HG02852 (cell line): ENCODE measurements at regions not wholly inside any gene's neighbourhood (a gene's known extent, or its start where the extent isn't known, plus 50 kb on each side); places are given as distances from the start of the nearest gene placed in this dataset.

ENCODE experiments used
- ATAC-seq: cut with Tn5 transposase; IDR thresholded peaks from one replicate; pipeline ENCODE4 v1.9.1; 2021; ENCODE audit warnings: mild to moderate bottlenecking, moderate library complexity; ENCODE audit not compliant: unreplicated experiment

GRCh38 chr1:244952940-244953339 is 88.6 kb upstream of the HNRNPU start:
- ATAC-seq, result peak; percentile 82

GRCh38 chr1:244952280-244952933 is 88.1 kb upstream of the HNRNPU start:
- ATAC-seq, result peak; percentile 20

GRCh38 chr1:244948416-244948815 is 84.1 kb upstream of the HNRNPU start:
- ATAC-seq, result no peak

- peak; percentile 87 for ATAC-seq
These were observed 80.8 kb upstream of the HNRNPU start for GRCh38 chr1:244945109-244945671.

GRCh38 chr1:244941121-244941520 is 76.8 kb upstream of the HNRNPU start:
- ATAC-seq, result peak; percentile 87

GRCh38 chr1:244937099-244937498 is 72.8 kb upstream of the HNRNPU start:
- ATAC-seq, result no peak

- peak; percentile 63 for ATAC-seq
These were observed 56.8 kb upstream of the HNRNPU start for GRCh38 chr1:244920911-244921761.

- no peak for ATAC-seq
These were observed 55.3 kb upstream of the HNRNPU start for GRCh38 chr1:244919320-244920282.

- peak; percentile 60 for ATAC-seq
These were observed 54.3 kb upstream of the HNRNPU start for GRCh38 chr1:244918421-244919319.

- no peak for ATAC-seq
These were observed 52.8 kb upstream of the HNRNPU start for GRCh38 chr1:244917073-244917670.

GRCh38 chr1:244915736-244916135 is 51.4 kb upstream of the HNRNPU start:
- ATAC-seq, result no peak

GRCh38 chr1:244914761-244915160 is 50.4 kb upstream of the HNRNPU start:
- ATAC-seq, result no peak
